Hepatic stellate cell (primary cell): ENCODE measurements at regions not wholly inside any gene's neighbourhood (a gene's known extent, or its start where the extent isn't known, plus 50 kb on each side); places are given as distances from the start of the nearest gene placed in this dataset.
"Not testable (repeated sequence)": the region's sequence is repeated elsewhere in the genome, so short reads cannot be mapped to it uniquely, and the experiment has no call there.

Source experiments
- DNase-seq: peaks from one replicate; pipeline ENCODE4 v3.0.0; 2011; ENCODE audit warnings: low spot score

DNA sequence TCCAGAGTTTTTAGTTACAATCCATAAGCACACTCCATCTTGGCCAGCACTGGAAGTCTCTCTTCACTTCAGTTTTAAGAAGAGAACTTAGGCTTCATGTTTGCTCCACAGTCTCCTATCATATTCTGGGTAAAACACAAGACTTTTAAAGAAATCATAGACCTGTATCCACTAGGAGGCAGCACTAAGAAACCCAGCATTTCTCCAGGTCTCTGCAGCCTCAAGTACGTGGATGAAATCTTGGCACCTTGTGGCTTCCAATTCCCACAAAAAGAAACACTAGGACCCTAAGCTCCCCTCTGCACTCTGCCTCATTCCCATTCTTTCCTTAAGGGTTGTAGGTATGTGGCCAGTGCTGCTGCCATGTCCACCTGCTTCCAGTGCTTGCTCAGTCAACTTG is 367.3 kb upstream of the CASK start:
- no peak for DNase-seq

- DNase-seq = no peak
Measured at GRCh38 chrX:42289492-42290385, 366.4 kb upstream of the CASK start.

DNA sequence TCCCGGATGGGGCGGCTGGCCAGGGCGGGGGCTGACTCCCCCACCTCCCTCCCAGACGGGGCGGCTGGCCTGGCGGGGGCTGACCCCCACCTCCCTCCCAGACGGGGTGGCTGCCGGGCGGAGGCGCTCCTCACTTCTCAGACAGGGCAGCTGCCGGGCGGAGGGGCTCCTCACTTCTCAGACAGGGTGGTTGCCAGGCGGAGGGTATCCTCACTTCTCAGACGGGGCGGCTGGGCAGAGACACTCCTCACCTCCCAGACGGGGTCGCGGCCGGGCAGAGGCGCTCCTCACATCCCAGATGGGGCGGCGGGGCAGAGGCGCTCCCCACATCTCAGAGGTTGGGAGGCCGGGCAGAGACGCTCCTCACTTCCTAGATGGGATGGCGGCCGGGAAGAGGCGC is 362.3 kb upstream of the CASK start:
- not testable (repeated sequence) for DNase-seq

- no peak for DNase-seq
Measured at GRCh38 chrX:42276982-42277690, 353.8 kb upstream of the CASK start.

DNA sequence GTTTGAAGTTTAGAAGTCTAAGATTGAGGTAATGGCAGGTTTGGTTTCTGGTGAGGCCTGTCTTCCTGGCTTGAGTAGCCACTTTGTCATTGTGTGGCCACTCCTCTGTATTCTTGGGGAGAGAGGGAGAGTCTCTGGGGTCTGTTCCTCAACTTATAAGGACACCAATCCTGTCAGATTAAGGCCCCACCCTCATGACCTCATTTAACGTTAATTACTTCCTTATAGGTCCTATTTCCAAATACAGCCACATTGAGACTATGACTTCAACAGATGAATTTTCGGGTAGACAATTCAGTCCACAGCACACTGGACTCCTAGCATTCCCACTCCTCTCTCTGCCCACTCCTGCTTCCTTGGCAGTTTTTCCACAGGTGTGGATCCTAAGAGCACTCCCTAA is 350.8 kb upstream of the CASK start:
- no peak for DNase-seq

- no peak for DNase-seq
Measured at GRCh38 chrX:42273387-42273786, 350.0 kb upstream of the CASK start.

- no peak for DNase-seq
Measured at GRCh38 chrX:42269186-42269585, 345.8 kb upstream of the CASK start.

DNA sequence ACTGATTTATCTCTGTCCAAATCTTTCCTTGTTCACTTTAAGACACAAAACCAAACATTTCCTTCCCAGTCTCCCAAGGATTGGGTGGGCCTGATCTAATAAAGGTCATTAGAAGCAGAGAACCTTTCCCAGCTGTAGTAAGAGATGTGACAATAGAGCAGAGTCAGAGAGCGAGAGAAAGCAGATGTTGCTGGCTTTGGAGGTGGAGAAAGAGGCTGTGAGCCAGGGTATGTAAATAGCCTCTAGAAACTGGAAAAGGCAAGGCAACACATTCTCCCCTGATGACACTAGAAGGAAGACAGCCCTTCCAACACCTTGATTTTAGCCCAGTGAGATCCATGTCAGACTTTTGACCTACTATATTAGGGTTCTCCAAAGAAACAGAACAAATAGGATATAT is 337.5 kb upstream of the CASK start:
- no peak for DNase-seq

DNA sequence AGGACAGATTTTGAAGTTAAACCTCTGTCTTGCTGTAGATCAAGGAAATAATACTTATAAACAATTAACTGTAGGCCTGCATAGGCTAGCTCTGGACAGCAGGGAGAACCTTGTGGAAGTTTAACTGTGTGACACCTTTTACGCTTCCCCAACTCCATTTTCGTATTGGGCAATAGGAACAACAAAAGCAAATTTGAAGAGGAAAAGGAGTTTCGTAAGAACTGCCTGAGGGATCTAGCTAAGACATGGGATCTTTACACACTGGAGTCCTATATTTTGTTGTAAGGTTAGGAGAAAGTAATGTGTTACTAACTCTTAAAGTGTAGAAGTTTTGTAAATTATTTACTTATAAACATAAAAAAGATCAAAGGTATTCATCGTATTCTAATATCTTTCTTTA is 324.9 kb upstream of the CASK start:
- DNase-seq = no peak

DNA sequence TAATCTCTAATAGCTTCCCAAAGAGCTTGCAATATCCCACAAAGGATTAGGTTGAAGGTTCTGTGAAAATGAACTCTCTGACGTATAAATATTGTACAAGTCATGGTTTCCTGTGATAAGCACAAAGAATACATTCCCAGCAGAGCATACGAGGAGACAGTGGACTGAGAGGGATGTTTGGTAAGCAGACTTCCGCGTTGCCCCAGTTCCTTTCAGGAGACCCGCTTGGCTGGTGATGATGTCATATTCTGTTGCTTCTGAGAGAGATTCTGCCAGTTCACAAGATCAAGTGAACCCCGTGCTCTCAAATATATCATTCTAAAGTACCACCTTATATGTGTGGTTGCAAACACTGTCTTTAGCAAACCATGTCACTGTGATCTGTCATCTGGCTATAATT is 323.9 kb upstream of the CASK start:
- no peak for DNase-seq

DNA sequence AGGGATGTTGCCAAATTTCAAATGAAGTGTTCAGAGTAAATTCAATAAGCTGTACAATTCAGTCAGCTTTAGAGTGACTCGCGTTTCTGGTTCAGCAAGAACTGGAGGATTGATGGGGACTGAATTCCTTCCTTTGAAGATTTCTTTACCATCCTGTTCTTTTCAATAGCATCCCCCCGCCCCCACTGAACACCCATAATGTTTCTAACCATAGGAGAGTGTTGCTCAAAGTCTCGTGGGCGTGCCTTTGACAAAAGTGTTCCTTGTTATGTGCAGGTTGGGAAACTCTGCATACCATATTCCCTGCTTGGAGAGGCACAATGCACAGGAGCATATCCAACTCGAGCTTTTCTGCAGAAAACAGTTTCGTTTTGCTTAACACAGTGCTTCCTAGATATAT is 323.5 kb upstream of the CASK start:
- no peak for DNase-seq

- DNase-seq = no peak
Measured at GRCh38 chrX:42242004-42242403, 318.6 kb upstream of the CASK start.

- DNase-seq = no peak
Measured at GRCh38 chrX:42241421-42241820, 318.1 kb upstream of the CASK start.

- DNase-seq = no peak
Measured at GRCh38 chrX:42237956-42238355, 314.6 kb upstream of the CASK start.

- DNase-seq = no peak
Measured at GRCh38 chrX:42229533-42229932, 306.2 kb upstream of the CASK start.

DNA sequence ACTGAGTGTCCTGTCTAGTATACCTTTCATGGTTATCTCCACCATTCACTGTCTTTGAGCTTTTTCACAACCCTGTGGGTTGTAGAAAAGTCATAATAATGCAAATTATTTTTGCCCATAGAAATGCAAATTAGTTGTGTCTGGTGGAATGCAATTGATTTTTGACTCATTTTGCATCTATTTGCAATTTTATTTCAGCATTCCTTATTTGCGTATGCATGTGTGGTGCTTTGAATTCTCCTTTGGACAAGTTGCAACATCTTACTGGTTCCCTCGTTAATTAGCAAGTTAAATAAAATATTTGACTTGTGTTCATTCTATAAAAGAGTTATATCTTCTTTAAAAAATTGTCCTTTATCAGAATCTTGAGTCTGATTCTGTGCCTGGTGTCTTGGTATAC is 297.3 kb upstream of the CASK start:
- no peak for DNase-seq

GRCh38 chrX:42220083-42220482 is 296.7 kb upstream of the CASK start:
- no peak for DNase-seq

GRCh38 chrX:42219231-42219630 is 295.9 kb upstream of the CASK start:
- no peak for DNase-seq

DNA sequence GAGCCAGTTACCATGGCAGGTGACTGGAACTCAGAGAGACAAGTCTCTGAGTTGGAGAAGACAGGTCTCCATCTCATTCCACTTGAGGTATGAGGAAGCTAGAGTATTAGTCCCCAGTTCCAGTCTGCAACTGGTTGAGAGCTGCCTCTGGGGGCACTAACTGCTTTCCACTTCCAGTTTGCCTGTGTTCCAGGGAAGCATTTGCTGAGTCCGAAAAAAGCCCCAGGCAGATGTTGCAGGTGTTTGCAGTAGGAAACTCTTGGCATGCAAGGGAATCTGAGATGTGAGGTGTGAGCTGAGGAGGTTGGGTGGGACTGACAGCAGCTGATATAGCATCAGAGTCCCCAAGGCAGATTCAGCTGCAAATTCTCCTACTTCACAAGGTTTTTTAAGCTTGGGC is 272.2 kb upstream of the CASK start:
- DNase-seq = no peak

DNA sequence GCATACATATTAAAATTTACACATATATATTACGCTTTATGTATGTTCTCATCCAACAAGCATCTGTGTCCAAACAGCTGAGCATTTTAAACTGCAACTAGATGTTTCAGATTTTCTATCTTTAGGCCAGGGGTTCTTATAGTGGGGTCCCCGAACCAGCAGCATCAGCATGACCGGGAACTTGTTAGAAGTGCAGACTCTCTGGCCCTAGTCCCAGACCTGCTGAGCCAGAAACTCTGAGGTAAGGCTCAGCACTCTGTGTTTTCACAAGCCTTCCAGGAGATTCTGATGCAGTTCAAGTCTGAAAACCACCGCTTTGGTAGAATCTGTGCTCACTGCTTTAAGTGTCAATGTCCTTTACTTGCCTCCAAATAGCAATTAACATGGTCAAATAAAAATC is 266.2 kb upstream of the CASK start:
- no peak for DNase-seq

DNA sequence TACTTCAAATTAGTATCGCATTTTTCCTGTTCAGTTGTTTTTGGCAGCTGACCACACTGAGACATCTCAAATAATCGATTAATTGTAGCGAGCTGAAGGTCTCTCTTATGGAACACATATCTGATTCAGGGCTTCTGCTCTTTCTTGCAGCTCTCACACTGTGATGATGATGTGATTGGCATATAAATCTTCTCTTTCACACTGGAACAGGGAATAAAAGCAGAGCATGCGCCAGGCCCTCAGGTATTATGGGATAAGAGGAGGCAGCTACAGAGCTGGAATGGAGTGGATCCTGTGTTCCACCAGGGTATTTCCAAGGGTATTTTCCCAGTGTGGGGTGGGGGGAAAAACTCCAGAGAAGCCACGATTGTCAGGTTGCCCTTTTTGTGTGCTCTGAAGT is 265.4 kb upstream of the CASK start:
- DNase-seq = no peak

- DNase-seq = no peak
Measured at GRCh38 chrX:42176789-42177188, 253.4 kb upstream of the CASK start.

DNA sequence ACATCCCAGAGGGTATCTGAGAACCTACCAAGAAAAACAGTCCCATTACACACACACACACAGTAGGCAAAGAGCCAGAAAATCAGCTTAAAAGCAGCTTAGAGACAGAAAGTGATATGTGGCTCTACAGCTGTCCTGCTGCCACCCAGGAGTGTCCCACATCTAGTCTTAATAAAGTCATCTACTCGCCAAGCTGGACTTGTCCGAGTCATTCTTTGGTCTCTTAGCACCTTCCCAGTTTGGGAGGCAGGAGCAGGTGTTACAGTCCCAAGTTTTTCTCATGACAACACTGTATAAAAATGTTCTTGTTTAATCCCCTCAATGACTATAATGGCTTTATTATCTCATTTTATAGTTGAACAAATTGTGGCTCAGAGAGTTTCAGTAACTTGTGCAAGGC is 252.5 kb upstream of the CASK start:
- DNase-seq = no peak

DNA sequence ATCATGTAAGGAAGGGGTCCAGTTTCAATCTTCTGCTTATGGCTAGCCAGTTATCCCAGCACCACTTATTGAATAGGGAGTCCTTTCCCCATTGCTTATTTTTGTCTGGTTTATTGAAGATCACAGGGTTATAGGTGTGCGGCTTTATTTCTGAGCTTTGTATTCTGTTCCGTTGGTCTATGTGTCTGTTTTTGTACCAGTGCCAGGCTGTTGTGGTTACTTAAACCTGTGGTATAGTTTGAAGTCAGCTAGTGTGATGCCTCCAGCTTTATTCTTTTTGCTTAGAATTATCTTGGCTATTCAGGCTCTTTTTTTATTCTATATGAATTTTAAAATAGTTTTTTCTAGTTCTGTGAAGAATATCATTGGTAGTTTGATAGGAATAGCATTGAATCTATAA is 234.6 kb upstream of the CASK start:
- DNase-seq = not testable (repeated sequence)
